NCI-H526 treated with DMSO at 0.1 percent for 48 hours (cell line): ENCODE measurements at regions not wholly inside any gene's neighbourhood (a gene's known extent, or its start where the extent isn't known, plus 50 kb on each side); places are given as distances from the start of the nearest gene placed in this dataset.
"Not testable (repeated sequence)": the region's sequence is repeated elsewhere in the genome, so short reads cannot be mapped to it uniquely, and the experiment has no call there.

Source experiments
- DNase-seq: peaks from one replicate; lab custom pipeline; 2025; lab: John Stamatoyannopoulos, UW

- no peak for DNase-seq
These were observed 100.0 kb upstream of the LHX5 start for GRCh38 chr12:113571713-113572112.

- no peak for DNase-seq
These were observed 98.1 kb upstream of the LHX5 start for GRCh38 chr12:113569806-113570205.

DNA sequence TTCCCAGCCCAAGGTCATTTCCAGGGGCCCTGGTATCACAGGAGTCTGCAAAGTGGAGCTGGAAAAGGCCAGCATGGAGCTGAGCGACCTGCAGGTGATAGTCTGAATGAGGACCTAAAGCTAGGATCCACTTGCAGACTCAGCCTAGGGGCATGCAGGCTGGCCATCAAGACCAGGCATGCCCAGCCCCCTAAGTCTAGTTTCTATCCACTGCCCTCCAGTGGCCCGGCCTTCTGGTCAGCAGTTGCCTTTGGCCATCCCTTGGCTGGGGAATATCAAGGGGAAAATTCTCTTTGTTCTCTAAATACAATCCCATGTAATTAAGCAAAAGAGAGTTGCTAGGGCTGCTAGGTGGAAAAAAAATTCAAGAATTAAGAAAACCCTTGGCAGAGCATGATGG, 96.3 kb upstream of the LHX5 start:
- DNase-seq = no peak

DNA sequence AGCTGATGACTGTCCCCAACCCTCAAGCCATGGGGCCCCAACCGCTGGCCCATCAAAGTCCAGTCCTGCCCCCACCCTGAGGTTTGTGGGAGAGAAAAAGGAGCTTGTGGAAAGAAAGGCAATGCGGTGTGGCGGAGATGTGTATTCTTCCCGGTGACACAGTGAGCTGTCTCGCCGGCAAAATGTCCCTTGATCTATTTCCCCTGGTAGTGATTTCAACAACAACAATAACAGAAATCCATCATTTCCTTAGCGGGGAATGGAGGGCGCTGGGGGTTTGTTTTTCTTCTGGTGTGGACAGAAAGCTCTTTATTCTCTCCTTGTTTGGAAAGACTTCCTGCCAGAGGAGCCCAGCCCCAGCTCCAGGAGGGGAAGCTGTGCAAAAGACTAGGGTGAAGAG, 93.7 kb upstream of the LHX5 start:
- DNase-seq = no peak

- DNase-seq = no peak
These were observed 89.6 kb upstream of the LHX5 start for GRCh38 chr12:113561068-113561780.

DNA sequence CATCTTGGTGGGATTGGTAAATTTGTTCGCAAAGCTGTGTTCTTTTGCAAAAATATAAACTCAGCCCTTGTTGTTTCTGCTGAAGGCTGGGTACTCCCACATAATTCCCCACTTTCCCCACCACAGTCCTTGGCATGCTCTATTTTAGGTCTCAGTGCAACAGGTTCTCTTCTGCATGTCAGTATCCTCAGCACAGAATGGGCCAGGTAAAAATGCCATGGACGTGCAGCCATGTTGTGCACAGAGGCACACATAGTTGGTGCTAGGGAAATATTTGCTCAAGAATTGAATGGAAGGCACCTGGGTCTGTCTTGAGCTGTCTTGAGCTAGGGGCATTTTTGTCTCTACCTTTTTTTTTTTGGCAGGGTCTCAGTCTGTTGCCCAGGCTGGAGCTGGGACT, 87.8 kb upstream of the LHX5 start:
- no peak for DNase-seq

DNA sequence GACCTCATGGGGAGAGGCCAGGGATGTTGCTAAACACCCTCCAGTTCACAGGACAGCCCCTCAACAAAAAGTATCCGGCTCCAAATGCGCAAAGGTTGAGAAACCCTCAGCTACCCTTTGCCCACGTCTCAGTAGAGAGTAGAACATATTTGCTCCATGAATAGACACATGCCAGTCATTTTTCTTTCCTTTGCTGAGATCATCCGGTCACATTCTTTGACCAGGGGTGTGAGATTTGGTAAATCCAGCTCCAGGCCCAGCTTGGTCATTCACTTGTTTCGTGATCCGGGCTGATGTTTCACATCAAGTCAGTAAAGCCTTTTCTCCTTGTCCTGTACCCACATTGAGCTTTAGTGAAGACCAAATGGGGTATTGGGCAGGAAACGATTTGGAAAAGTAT, 83.6 kb upstream of the LHX5 start:
- DNase-seq = no peak

GRCh38 chr12:113552760-113553159, 81.1 kb upstream of the LHX5 start:
- DNase-seq = no peak

DNA sequence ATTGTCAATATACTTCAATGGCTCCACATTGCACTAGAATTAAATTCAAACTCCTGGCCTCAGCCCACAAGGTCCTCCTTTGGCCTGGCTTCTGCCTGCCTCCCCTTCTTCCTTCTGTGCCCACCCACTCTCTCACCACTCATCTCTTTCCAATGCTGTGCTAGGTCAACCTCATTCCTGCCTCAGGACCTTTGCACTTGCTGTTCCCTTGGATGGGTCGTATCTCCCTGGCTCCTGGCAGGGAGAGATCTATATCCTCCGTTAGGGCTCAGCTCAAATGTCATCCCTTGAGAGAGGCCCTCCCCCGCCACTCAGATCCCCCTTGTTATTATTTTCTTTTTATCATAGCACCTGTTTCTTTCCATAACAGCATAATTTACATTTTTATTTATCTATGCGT, 79.9 kb upstream of the LHX5 start:
- no peak for DNase-seq

DNA sequence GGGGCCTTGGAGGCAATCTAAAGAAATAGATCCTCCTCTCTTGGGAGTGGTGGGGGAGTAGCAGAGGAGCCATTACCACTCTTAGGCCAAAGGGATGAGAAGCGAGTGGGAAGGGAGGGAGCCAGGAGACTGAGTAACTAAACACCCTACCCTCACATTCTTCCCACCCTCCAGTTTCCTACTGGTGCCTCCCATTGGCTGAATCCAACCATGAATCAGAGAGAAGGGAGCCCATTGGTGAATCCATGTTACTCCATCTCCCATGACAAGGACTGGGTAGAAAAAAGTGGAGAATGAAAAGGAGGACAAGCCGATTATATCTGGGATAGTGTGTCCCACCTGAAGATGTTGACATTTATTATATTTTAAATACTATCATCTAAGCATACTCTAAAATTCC, 76.8 kb upstream of the LHX5 start:
- no peak for DNase-seq

GRCh38 chr12:113546916-113547863, 75.5 kb upstream of the LHX5 start:
- no peak for DNase-seq

DNA sequence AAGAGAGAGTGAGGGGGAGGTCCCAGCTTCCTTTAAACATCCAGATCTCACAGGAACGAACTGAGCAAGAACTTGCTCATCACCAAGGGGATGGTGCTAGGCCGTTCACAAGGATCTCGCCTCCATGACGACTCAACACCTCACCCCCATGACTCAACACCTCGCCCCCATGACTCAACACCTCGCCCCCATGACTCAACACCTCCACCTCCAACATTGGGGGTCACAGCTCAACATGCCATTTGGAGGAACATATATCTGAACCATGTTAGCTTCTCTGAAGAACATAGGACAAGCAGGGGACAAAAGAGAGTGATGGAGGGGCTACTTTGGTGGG, 66.0 kb upstream of the LHX5 start:
- no peak for DNase-seq

DNA sequence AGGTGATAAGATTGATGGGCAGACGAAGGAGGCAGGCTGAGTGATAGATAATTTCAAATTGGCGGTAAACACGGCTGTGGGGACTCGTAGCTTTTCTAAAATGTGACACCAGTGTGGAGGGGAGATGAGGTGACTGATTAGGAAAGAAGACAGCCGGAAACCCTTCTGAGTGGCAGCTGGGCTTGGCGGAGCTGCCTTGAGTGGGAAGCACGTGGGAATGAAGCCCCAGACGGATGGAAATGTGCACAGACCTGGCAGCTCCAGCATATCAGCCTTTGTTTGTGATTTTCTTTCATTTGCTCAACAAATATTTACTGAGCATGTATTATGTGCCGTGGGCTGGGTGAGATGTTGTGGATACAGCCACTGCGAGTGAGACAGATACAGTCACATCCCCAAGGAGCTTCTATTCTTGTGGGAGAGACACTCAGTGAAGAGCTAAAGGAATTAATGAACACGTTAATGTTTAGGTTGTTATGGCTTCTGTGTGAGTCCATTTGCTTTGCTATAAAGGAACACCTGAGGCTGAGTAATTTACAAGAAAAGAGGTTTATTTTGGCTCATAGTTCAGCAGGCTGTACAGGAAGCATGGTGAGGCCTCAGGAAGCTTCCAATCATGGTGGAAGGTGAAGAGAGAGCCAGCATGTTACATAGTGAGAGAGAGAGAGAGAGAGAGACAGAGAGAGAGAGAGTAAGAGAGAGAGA, 65.5 kb upstream of the LHX5 start:
- no peak for DNase-seq

- DNase-seq = no peak
These were observed 63.4 kb upstream of the LHX5 start for GRCh38 chr12:113535100-113535499.

- DNase-seq = no peak
These were observed 62.9 kb upstream of the LHX5 start for GRCh38 chr12:113534555-113534954.

DNA sequence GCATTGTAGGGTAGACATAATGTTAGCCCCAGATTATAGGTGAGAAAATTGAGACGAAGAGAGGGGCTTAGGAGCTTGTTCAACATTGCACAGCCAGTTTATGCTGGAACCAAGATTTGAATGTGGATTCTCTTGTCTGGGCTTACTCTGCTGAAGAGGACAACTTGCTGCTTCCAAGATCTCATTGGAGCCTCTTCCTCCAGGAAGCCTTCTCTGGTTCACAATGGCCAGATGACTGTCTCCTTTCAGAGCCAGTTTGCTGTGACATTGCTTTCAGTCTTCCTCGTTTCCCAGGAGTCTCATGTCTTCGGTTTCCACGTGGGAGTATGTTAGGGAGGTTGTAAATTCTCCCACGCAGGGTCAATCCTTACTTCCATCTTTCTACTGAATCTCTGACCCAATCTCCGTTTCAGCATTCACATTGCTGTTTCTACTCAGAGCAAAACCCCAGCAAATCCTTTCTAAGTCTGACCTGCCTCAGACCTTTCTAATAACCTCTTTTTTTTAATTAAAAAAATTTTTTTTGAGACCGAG, 62.2 kb upstream of the LHX5 start:
- no peak for DNase-seq

GRCh38 chr12:113532292-113532691, 60.6 kb upstream of the LHX5 start:
- DNase-seq = no peak

DNA sequence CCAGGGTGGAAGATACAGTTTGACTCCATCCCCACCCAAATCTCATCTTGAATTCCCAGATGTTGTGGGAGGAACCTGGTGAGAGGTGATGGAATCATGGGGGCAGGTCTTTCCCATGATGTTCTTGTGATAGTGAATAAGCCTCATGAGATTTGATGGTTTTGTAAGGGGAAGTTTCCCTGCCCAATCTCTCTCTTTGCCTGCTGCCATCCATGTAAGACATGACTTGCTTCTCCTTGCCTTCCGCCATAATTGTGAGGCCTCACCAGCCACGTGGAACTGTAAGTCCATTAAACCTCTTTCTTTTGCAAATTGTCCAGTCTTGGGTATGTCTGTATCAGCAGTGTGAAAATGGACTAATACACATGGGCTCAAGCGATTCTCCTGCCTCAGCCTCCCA, 59.4 kb upstream of the LHX5 start:
- DNase-seq = not testable (repeated sequence)

- DNase-seq = no peak
These were observed 57.1 kb upstream of the LHX5 start for GRCh38 chr12:113528606-113529293.

DNA sequence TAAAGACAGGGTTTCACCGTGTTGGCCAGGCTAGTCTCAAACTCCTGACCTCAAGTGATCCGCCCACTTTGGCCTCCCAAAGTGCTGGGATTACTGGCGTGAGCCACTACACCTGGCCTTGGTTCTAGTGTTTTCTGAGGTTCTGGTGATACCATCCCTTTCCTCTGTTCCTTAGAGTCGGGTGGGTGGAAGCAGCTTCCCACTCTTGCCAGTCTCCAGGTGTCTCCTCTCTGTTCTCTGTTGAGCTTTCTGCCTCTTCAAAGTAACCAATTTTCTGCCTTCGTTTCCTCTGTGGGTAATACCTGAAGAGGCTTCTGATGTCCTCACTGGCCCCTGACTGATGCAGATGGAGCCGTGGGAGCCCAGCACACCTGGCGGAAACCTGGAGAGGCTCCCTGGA, 53.4 kb upstream of the LHX5 start:
- no peak for DNase-seq

GRCh38 chr12:113524495-113524894, 52.8 kb upstream of the LHX5 start:
- no peak for DNase-seq

GRCh38 chr12:113521708-113522107, 50.0 kb upstream of the LHX5 start:
- no peak for DNase-seq
